ENCODE measurements at regions not wholly inside any gene's neighbourhood (a gene's known extent, or its start where the extent isn't known, plus 50 kb on each side); places are given as distances from the start of the nearest gene placed in this dataset.

DNA sequence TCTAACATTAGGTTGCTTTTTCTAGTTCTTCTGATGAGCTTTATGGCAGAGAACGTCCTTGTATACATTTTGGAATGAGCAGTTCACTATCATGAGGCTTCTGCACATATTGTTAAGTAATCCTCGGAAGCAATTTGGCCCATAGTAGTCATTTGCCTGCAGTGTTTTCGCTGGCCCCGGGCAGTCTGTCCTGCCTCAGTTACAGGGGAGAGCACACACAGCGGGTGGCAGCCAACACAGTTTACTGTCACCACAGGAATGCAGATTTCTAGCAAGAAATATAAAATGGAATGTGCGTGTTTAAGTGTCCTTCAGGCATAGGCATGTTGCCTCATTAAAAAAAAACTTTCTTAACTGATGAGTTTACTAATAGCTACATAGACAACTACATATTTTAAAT, 71.5 kb upstream of the GJB6 start:
- no peak for DNase-seq (ENCODE audit: low spot score in 2 of 2)
- Histone ChIP-seq H3K4me1 (peaks cover 0 to 11% (median 0%) of the 10 kb centered on the region in 4 donors), H3K9me3 (peaks cover 0 to 15% (median 0%) of the 10 kb centered on the region in 4 donors), H3K4me3 (no peak overlapping the region), H3K27ac (no peak overlapping the region), H3K27me3 (peaks cover 0 to 10% of the 10 kb centered on the region in 2 donors), H3K36me3 (no peaks in the 10 kb centered on the region)
- TF ChIP-seq, protein P1, sequence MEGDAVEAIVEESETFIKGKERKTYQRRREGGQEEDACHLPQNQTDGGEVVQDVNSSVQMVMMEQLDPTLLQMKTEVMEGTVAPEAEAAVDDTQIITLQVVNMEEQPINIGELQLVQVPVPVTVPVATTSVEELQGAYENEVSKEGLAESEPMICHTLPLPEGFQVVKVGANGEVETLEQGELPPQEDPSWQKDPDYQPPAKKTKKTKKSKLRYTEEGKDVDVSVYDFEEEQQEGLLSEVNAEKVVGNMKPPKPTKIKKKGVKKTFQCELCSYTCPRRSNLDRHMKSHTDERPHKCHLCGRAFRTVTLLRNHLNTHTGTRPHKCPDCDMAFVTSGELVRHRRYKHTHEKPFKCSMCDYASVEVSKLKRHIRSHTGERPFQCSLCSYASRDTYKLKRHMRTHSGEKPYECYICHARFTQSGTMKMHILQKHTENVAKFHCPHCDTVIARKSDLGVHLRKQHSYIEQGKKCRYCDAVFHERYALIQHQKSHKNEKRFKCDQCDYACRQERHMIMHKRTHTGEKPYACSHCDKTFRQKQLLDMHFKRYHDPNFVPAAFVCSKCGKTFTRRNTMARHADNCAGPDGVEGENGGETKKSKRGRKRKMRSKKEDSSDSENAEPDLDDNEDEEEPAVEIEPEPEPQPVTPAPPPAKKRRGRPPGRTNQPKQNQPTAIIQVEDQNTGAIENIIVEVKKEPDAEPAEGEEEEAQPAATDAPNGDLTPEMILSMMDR (IDR thresholded peaks at IDR 0.05): no peak
- TF ChIP-seq EP300 (IDR thresholded peaks at IDR 0.05) (no peak), POLR2A (IDR thresholded peaks at IDR 0.05) (no peak)
- WGBS, 2 donors: 82 to 89% methylated on average over 6 of the region's 6 CpGs

DNA sequence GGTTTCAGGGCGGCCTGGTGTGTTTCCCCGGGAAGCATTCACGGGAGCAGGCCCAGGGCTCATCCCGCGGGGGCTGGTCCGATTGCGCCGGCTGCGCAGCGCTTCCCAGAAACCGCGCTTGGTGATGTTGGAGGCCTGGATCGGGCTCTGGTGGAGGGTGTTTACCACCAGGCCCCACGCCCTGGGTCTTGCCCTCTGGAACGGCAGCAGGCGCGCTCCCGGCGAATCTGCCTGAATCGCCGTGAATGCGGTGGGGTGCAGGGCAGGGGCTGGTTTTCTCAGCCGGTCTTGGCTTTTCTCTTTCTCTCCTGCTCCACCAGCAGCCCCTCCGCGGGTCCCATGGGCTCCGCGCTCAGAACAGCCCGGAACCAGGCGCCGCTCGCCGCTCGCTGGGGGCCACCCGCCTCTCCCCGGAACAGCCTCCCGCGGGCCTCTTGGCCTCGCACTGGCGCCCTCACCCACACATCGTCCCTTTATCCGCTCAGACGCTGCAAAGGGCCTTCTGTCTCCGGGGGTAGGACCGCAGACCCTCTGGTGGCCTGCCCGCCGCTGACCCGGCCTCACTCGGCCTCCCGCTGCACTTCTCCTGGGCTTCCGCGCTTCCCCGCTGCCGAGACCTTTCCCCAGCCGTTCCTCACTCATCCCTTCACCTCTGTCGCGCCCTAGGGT, 69.4 kb upstream of the GJB6 start:
- WGBS, 2 donors: 10 to 15% methylated on average over 36 to 56 of the region's 56 CpGs
- TF ChIP-seq POLR2A (IDR thresholded peaks at IDR 0.05): no peak
- peak in 1 of 2 donors; percentile 19 for TF ChIP-seq EP300 (IDR thresholded peaks at IDR 0.05)
- peak; percentile 11 to 26 for DNase-seq (ENCODE audit: low spot score in 2 of 2)
- H3K36me3 ChIP-seq: no peaks in the 10 kb centered on the region
- H3K27me3 ChIP-seq: peaks cover 0 to 10% of the 10 kb centered on the region in 2 donors
- H3K4me1 ChIP-seq: peaks cover 0 to 11% (median 0%) of the 10 kb centered on the region in 4 donors
- peak overlapping the region; percentile 1 to 46 (median 22) for H3K4me3 ChIP-seq
- peak overlapping the region in 3 of 4 donors; percentile 21 to 77 (median 39) for H3K27ac ChIP-seq
- no peaks in the 10 kb centered on the region for H3K9me3 ChIP-seq

DNA sequence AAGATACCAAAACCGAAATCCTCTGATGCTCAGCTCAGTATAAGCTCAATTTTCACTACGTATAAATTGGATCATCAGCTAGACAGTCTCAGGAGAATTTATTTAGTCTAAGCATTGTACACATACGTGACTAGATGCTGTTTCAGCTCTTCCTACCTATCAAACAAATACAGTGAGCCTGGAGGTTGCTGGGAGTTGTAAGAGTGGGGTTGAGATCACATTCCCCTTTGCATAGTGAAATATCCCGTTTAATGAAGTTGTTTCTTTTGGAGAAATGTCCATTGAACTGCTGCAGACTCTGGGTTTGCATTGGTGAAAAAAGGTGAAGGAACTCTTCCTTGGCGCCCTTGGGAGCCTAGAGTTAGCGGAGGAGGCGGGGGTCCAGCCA, 68.9 kb upstream of the GJB6 start:
- H3K4me3 ChIP-seq: peak overlapping the region in 3 of 4 donors; percentile 1 to 46 (median 33)

DNA sequence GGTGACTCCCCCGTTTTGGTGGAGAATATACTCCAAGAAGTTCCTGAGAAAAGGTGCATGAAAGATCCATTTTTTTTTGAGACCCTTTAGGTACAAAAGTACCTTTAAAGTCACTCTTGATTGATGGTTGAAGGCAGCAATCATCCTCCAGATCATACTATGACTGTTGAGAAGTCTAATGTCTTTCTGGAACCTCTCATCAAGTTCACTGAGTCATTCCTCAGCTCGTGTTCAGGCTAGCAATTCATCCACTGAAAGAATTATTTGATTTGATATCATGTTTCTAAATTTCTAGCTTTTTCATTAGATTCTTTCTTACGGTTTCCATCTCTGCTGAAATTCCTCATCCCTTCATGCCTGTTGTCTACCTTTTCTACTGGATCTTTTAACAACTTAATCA, 65.1 kb upstream of the GJB6 start:
- 67 to 70% methylated on average over 3 of the region's 3 CpGs for WGBS, 2 donors
- DNase-seq (ENCODE audit: low spot score in 2 of 2): no peak
- H3K36me3 ChIP-seq: no peaks in the 10 kb centered on the region
- H3K4me3 ChIP-seq: no peak overlapping the region
- no peak for TF ChIP-seq EP300 (IDR thresholded peaks at IDR 0.05)
- TF ChIP-seq POLR2A (IDR thresholded peaks at IDR 0.05): no peak
- TF ChIP-seq, protein P1 (IDR thresholded peaks at IDR 0.05): no peak
- peaks cover 0 to 11% (median 0%) of the 10 kb centered on the region in 4 donors for H3K4me1 ChIP-seq
- H3K9me3 ChIP-seq: no peaks in the 10 kb centered on the region
- H3K27me3 ChIP-seq: peaks cover 0 to 10% of the 10 kb centered on the region in 2 donors
- no peak overlapping the region for H3K27ac ChIP-seq

More for the DNA sequence above, 68.9 kb upstream of the GJB6 start:
- H3K36me3 ChIP-seq: no peaks in the 10 kb centered on the region
- H3K9me3 ChIP-seq: no peaks in the 10 kb centered on the region
- H3K27me3 ChIP-seq: peaks cover 0 to 10% of the 10 kb centered on the region in 2 donors
- 62 to 63% methylated on average over 7 of the region's 7 CpGs for WGBS, 2 donors
- peaks cover 0 to 11% (median 0%) of the 10 kb centered on the region in 4 donors for H3K4me1 ChIP-seq
- DNase-seq (ENCODE audit: low spot score in 2 of 2): no peak
- H3K27ac ChIP-seq: peak overlapping the region in 2 of 4 donors; percentile 39 to 77
- TF ChIP-seq EP300 (IDR thresholded peaks at IDR 0.05) (no peak), POLR2A (IDR thresholded peaks at IDR 0.05) (no peak)
- TF ChIP-seq, protein P1 (IDR thresholded peaks at IDR 0.05): no peak

DNA sequence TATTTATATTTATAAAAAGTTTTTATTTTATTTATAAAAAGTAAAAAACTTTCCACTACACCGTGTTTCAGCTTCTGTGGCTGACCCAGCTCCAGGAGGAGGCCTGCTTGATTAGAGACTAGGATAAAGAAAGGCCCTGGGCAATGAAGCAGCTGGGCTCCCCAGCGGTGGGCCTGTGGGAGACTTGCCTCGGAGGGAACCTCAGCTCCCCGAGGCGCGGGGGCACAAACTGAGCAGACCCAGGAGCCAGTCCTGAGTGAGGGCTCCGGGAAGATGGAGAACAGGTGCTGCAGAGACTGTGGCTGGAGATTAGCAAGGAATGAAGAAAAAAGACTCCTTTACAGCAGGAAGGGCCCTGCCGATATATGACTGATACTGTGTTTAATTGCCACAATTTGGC, 63.8 kb upstream of the GJB6 start:
- Histone ChIP-seq H3K9me3 (no peaks in the 10 kb centered on the region), H3K4me1 (no peaks in the 10 kb centered on the region), H3K36me3 (no peaks in the 10 kb centered on the region), H3K27me3 (no peaks in the 10 kb centered on the region), H3K4me3 (no peak overlapping the region), H3K27ac (no peak overlapping the region)
- no peak for DNase-seq (ENCODE audit: low spot score in 2 of 2)
- 64 to 67% methylated on average over 8 of the region's 8 CpGs for WGBS, 2 donors
- TF ChIP-seq POLR2A (IDR thresholded peaks at IDR 0.05) (no peak), EP300 (IDR thresholded peaks at IDR 0.05) (no peak)
- TF ChIP-seq, protein P1 (IDR thresholded peaks at IDR 0.05): no peak
